Adrenal gland (tissue), 9 donors: ENCODE measurements at regions not wholly inside any gene's neighbourhood (a gene's known extent, or its start where the extent isn't known, plus 50 kb on each side); places are given as distances from the start of the nearest gene placed in this dataset.

Experiments
- DNase-seq, 7 donors: peaks; one replicate each; pipeline ENCODE4 v3.0.0-alpha.2; 2019 to 2020
- H3K27ac ChIP-seq, 5 donors: fragments of 200-600 bp; sonication (generic) in 4 of 5; 1 replicate in 3 of 5; 2 replicates in 2 of 5; pipeline versions ENCODE4 v1.5.1 to v1.8.0; 2016 to 2020; ENCODE audit warnings: mild to moderate bottlenecking in 1 of 5
- H3K27me3 ChIP-seq: fragments of 200-600 bp; 2 replicates; pipeline ENCODE4 v1.8.0; 2021
- H3K36me3 ChIP-seq, 2 donors: fragments of 200-600 bp; replicated peaks in 1 of 2; 1 replicate in 1 of 2; 2 replicates in 1 of 2; pipeline versions ENCODE4 v1.5.1 to v1.8.0; 2018 to 2022
- H3K4me1 ChIP-seq, 2 donors: fragments of 200-600 bp; replicated peaks in 1 of 2; 1 replicate in 1 of 2; 2 replicates in 1 of 2; pipeline versions ENCODE4 v1.5.1 to v1.8.0; 2018 to 2021
- H3K4me3 ChIP-seq, 4 donors: fragments of 200-600 bp; sonication (generic) in 3 of 4; one replicate each; pipeline ENCODE4 v1.5.1; 2016 to 2018
- H3K9me3 ChIP-seq, 3 donors: fragments of 200-600 bp; sonication (generic) in 1 of 3; replicated peaks in 1 of 3; 1 replicate in 2 of 3; 2 replicates in 1 of 3; pipeline versions ENCODE4 v1.5.1 to v1.8.0; 2016 to 2021
- POLR2A ChIP-seq, 2 donors: fragments of 450-650 bp; IDR thresholded peaks; one replicate each; pipeline ENCODE4 v1.6.1; 2017; ENCODE audit warnings: antibody characterized with exemption in 2 of 2, mild to moderate bottlenecking in 2 of 2, moderate library complexity in 1 of 2
- whole genome bisulfite sequencing, 4 donors: extraction: QIAGEN DNeasy Blood & Tissue Kit in 2 of 4; methylation state at CpG; one replicate each; pipeline versions ENCODE4 v1.1.5 to v1.1.7; 2013 to 2017; 5-methylcytosine and 5-hydroxymethylcytosine counted together
- intact Hi-C, 2 donors: fragments of 100-400 bp; cut with DNase I; formaldehyde crosslinking; loops; one replicate each; pipeline versions ENCODE4 v1.14.1 to v1.15.0; 2022 to 2023
- TF ChIP-seq, protein P1 (sequence below), 6 experiments: fragments of 450-650 bp in 4 of 6; fragments of 200-600 bp in 2 of 6; sonication (generic) in 1 of 6; IDR thresholded peaks; 1 replicate in 5 of 6; 2 replicates in 1 of 6; pipeline versions ENCODE4 v1.5.1 to v1.8.0; 2016 to 2021; ENCODE audit warnings: antibody characterized with exemption in 6 of 6, mild to moderate bottlenecking in 2 of 6, moderate library complexity in 1 of 6
- donor health status: healthy with polysubstance abuse.
- donor health status: Bipolar disorder and iron deficiency.
- donor health status: DM: yes; HTN: yes; CAD: no.
- donor health status: DM: no; HTN: no; CAD: no.
- donor health status: DM: no; HTN: no; CAD: no.

DNA sequence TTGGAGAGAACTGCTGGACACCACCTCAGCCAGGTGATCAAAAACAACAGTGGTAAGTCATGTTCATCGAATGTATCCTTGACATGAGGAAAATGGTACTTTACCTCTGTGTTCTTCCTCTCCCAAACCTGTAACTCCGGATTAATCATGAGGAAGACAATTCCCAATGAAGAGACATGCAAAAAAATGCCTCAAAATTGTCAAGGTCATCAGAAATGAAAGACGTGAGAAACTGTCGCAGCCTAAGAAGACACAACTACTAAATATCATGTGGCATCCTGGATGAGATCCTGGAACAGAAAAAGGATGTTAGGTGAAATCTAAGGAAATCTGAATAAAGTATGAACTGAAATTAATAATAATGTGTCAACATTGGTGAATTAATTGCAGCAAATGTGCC is 178.4 kb downstream of the LACC1 start:
- no peak for DNase-seq
- TF ChIP-seq, protein P1, sequence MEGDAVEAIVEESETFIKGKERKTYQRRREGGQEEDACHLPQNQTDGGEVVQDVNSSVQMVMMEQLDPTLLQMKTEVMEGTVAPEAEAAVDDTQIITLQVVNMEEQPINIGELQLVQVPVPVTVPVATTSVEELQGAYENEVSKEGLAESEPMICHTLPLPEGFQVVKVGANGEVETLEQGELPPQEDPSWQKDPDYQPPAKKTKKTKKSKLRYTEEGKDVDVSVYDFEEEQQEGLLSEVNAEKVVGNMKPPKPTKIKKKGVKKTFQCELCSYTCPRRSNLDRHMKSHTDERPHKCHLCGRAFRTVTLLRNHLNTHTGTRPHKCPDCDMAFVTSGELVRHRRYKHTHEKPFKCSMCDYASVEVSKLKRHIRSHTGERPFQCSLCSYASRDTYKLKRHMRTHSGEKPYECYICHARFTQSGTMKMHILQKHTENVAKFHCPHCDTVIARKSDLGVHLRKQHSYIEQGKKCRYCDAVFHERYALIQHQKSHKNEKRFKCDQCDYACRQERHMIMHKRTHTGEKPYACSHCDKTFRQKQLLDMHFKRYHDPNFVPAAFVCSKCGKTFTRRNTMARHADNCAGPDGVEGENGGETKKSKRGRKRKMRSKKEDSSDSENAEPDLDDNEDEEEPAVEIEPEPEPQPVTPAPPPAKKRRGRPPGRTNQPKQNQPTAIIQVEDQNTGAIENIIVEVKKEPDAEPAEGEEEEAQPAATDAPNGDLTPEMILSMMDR (IDR thresholded peaks at IDR 0.05), result no peak
- TF ChIP-seq POLR2A (IDR thresholded peaks at IDR 0.05), result no peak
- WGBS, 4 donors, result 53 to 59% (median 56%) methylated on average over 4 of the region's 4 CpGs
- no peaks in the 10 kb centered on the region for H3K27me3 ChIP-seq
- intact Hi-C loops, result loop anchor here in 1 of 2 donors (10.0 kb wide), 1 partner anchor 377 kb away; no protein-coding TSS in a partner anchor
- H3K36me3 ChIP-seq, result no peaks in the 10 kb centered on the region
- H3K27ac ChIP-seq, result no peak overlapping the region
- H3K4me1 ChIP-seq, result no peaks in the 10 kb centered on the region
- no peaks in the 10 kb centered on the region for H3K9me3 ChIP-seq
- H3K4me3 ChIP-seq, result no peak overlapping the region

DNA sequence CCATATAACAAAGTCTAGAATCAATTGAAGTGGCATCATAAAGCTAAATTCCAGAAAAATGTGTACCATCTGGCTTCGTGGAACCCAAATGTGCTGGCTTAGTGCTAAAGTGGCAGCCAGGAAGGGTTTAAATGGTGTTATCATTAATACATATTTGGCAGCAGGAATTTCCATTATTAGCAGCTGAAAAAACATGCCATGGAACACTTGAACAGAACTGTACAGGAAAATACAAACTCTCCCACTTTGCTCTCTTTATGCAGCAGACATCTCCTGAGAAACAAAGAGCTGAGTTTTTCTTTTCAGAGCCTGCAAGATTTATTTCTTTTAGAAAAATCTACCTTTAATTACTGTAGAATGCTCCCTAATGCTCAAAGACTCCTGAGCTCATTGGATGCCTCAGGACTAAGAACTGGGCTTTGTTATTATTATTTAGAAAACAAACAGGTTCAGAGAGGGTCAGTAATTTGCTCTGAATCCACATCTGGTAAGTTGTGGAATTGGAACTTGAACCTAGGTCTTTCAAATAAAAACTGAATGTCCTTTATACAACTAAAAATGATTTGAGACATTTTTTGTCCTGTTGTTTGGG is 179.0 kb downstream of the LACC1 start:
- TF ChIP-seq, protein P1 (IDR thresholded peaks at IDR 0.05), result no peak
- TF ChIP-seq POLR2A (IDR thresholded peaks at IDR 0.05), result no peak
- H3K36me3 ChIP-seq, result no peaks in the 10 kb centered on the region
- intact Hi-C loops, result loop anchor here in 1 of 2 donors (10.0 kb wide), 1 partner anchor 376 kb away; no protein-coding TSS in a partner anchor
- no peak for DNase-seq
- H3K9me3 ChIP-seq, result no peaks in the 10 kb centered on the region
- H3K27me3 ChIP-seq, result no peaks in the 10 kb centered on the region
- H3K4me3 ChIP-seq, result no peak overlapping the region
- no peak overlapping the region for H3K27ac ChIP-seq
- 50 to 72% (median 66%) methylated on average over 1 of the region's 1 CpG for WGBS, 4 donors
- H3K4me1 ChIP-seq, result no peaks in the 10 kb centered on the region

DNA sequence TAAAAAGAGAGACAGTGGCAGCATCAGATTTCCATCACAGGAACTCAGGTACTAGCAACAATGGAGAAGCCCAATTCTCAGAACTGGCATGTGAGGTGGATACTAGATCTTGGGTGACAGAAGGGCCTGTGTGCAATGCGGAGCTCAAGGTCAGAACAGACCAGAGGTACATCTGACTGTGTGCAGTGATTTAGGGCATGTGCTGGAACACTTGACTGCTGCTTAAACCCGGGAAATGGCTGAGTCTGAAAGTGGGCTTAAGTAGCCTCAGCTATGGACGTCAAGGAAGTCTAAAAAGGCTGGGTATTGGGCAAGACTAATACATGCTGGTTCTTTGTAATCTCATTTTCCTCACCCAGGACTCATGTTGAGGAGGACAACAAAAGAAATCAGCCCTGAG is 182.2 kb downstream of the LACC1 start:
- WGBS, 4 donors, result 59 to 86% (median 76%) methylated on average over 3 of the region's 3 CpGs
- Histone ChIP-seq H3K4me3 (no peak overlapping the region), H3K36me3 (no peaks in the 10 kb centered on the region), H3K27me3 (no peaks in the 10 kb centered on the region), H3K27ac (no peak overlapping the region), H3K9me3 (no peaks in the 10 kb centered on the region), H3K4me1 (no peaks in the 10 kb centered on the region)
- no peak for DNase-seq
- no peak for TF ChIP-seq POLR2A (IDR thresholded peaks at IDR 0.05)
- TF ChIP-seq, protein P1 (IDR thresholded peaks at IDR 0.05), result no peak
- intact Hi-C loops, result no loop called here

DNA sequence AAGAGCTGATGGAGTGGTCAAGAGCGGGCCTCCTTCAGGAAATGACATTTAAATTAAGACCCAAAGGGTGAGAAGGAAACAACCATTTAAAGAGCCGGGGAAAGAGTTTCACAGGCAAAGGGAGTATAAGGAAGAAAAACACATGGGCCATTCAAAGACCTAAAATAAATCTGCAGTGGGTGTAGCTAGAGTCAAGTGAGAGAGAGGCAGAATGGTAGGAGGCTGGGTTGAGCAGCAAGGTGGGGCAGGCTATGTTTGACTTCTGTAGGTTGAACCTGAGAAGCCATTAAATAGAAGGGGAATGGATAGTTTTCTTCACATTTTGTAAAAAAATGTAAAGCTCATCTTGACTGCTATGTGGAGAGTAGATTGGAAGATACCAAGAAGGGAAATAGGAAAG is 183.8 kb downstream of the LACC1 start:
- no peak overlapping the region for H3K4me3 ChIP-seq
- intact Hi-C loops, result no loop called here
- 91 to 96% (median 94%) methylated on average over 2 of the region's 2 CpGs for WGBS, 4 donors
- H3K9me3 ChIP-seq, result no peaks in the 10 kb centered on the region
- no peak for DNase-seq
- no peaks in the 10 kb centered on the region for H3K36me3 ChIP-seq
- no peaks in the 10 kb centered on the region for H3K27me3 ChIP-seq
- no peak for TF ChIP-seq POLR2A (IDR thresholded peaks at IDR 0.05)
- TF ChIP-seq, protein P1 (IDR thresholded peaks at IDR 0.05), result no peak
- H3K27ac ChIP-seq, result no peak overlapping the region
- H3K4me1 ChIP-seq, result no peaks in the 10 kb centered on the region
